GM12874 (cell line): ENCODE measurements at regions not wholly inside any gene's neighbourhood (a gene's known extent, or its start where the extent isn't known, plus 50 kb on each side); places are given as distances from the start of the nearest gene placed in this dataset.

ENCODE experiments used
- TF ChIP-seq, protein P1 (sequence below): IDR thresholded peaks from 2 replicates; pipeline ENCODE4 v1.5.1; 2011; ENCODE audit warnings: low read depth, mild to moderate bottlenecking, control low read depth, low read length, moderate library complexity; ENCODE audit not compliant: insufficient read depth

GRCh38 chr2:184004948-184005672 lies 593.2 kb upstream of the ZNF804A start:
- TF ChIP-seq, protein P1, sequence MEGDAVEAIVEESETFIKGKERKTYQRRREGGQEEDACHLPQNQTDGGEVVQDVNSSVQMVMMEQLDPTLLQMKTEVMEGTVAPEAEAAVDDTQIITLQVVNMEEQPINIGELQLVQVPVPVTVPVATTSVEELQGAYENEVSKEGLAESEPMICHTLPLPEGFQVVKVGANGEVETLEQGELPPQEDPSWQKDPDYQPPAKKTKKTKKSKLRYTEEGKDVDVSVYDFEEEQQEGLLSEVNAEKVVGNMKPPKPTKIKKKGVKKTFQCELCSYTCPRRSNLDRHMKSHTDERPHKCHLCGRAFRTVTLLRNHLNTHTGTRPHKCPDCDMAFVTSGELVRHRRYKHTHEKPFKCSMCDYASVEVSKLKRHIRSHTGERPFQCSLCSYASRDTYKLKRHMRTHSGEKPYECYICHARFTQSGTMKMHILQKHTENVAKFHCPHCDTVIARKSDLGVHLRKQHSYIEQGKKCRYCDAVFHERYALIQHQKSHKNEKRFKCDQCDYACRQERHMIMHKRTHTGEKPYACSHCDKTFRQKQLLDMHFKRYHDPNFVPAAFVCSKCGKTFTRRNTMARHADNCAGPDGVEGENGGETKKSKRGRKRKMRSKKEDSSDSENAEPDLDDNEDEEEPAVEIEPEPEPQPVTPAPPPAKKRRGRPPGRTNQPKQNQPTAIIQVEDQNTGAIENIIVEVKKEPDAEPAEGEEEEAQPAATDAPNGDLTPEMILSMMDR: no peak

DNA sequence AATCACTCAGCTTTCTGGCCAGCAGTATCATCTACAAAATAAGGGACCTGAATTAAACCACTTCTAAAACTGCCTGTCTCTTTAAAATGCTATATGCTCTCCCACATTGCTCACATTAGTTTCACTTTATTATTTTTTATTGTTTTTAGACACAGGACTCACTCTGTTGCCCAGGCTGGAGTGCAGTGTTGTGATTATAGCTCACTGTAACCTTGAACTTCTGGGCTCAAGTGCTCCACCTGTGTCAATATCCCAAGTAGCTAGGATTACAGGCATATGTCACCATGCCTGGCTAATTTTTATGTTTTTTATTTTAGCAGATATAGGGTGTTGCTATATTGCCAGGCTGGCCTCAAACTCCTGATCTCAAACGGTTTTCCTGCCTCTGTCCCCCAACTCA lies 591.3 kb upstream of the ZNF804A start:
- TF ChIP-seq, protein P1: no peak

DNA sequence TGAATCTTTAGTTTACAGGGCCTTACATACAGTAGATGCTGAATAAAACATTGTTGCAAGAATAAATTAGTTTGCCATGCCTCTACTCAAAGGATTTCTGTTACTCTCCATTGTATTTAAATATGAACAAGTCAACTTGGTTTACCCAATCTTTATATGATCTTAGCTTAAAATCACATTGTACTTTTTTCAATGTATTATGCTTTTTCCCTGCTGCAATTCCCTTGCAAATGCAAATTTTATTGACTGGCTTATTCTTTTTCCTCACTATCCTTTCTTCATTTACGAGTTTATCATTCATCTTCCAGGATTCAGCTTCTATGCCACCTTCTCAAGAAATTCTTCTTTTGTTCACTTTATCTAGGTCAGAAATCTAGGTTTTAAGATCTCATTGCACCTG lies 571.4 kb upstream of the ZNF804A start:
- TF ChIP-seq, protein P1: no peak

- TF ChIP-seq, protein P1: no peak
Observed at GRCh38 chr2:184030245-184030644, 568.1 kb upstream of the ZNF804A start.

- TF ChIP-seq, protein P1: no peak
Observed at GRCh38 chr2:184030989-184031388, 567.3 kb upstream of the ZNF804A start.

DNA sequence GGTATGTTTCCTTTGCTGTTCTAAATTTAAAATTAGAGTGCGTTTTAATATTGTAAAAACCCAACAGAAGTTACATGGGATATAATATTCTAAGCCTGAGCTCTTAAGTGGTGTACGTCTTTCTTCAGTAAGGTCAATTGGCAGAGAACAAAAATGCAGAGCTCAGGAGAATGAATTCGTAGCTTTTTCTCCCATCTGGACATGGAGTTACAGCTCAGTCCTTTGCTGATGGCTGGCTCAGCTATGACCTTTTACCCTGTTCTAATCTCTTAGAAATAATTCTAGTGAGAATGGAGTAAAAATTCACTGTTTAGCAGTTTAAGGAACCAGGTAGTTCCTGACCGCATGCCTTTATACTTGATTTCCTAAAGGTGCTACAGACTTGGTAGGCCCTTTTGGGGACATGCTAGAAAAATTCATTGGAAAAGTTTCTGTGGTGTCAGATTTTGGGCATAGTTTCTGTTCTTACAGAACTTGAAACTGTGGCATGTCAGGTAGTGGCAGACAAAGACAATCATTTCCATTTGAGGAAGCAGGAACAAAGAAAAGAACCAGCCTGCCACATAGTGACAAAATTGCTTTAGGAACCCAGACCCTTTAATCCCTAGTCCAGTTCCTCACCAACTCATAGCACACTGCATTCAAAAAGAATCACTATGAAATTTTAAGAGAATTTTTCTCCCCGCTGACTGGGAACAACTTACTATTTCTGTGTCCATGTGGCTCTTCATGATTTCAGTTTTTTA lies 566.8 kb upstream of the ZNF804A start:
- TF ChIP-seq, protein P1: no peak

DNA sequence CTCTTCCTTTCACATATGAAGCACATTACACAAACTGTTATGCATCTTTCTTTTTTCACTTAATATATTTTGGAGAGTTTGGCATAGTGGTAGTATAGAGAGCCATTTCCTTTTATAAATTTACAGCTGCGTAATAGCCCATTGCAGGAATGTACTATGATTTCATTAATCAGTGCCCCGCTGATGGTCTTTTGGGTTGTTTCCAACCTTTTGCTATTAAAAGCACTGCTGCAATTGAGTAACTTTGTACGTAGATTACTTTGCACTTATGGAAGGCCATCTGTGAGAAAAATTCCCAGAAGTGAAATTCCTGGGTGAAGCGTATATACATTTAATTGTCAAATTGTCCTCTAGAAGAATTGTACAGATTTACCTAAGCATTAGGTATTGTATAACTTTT lies 565.3 kb upstream of the ZNF804A start:
- TF ChIP-seq, protein P1: no peak
